Panc1 (cell line): ENCODE measurements at regions not wholly inside any gene's neighbourhood (a gene's known extent, or its start where the extent isn't known, plus 50 kb on each side); places are given as distances from the start of the nearest gene placed in this dataset.

Experiments
- ATAC-seq: fragments of 200-7000 bp; cut with Tn5 transposase; 2 replicates; pipeline ENCODE4 v1.9.1; 2020; ENCODE audit warnings: mild to moderate bottlenecking, moderate library complexity
- BruUV-seq: library from RNA; stranded (reverse); fragments of 400-500 nt; replicated peaks from 2 replicates; lab custom pipeline; 2021; lab: Mats Ljungman, UMichigan
- CTCF ChIA-PET: fragments of 300-600 bp; sonication (Branson Sonifier 250); formaldehyde crosslinking; loops from one replicate; lab custom pipeline; 2022; ENCODE audit warnings: antibody characterized with exemption; lab: Charles Lee
- POLR2A ChIA-PET: fragments of 300-600 bp; sonication (Branson Sonifier 250); formaldehyde crosslinking; loops from one replicate; lab custom pipeline; 2022; ENCODE audit warnings: antibody characterized with exemption; lab: Charles Lee
- DNase-seq: peaks from one replicate; pipeline ENCODE4 v3.0.0-alpha.2; 2010; ENCODE audit warnings: low read depth, low spot score
- H3K27ac ChIP-seq: 2 replicates; pipeline ENCODE4 v1.5.1; 2011; ENCODE audit warnings: mild to moderate bottlenecking, low read length, inconsistent platforms
- H3K27me3 ChIP-seq: fragments of 200-500 bp; sonication (Bioruptor generic); 2 replicates; pipeline ENCODE4 v1.6.0; 2014; ENCODE audit warnings: low read length, inconsistent platforms; ENCODE audit not compliant: control insufficient read depth, insufficient read depth
- H3K36me3 ChIP-seq: fragments of 200-500 bp; sonication (Bioruptor generic); 2 replicates; pipeline ENCODE4 v1.5.1; 2014; ENCODE audit warnings: inconsistent platforms, mild to moderate bottlenecking, low read length, moderate library complexity; ENCODE audit not compliant: control insufficient read depth, insufficient read depth
- H3K4me1 ChIP-seq: 2 replicates; pipeline ENCODE4 v1.5.1; 2011; ENCODE audit warnings: inconsistent platforms, mild to moderate bottlenecking, low read length, moderate library complexity; ENCODE audit not compliant: control insufficient read depth, insufficient read depth
- H3K4me3 ChIP-seq, 2 experiments: 2 replicates each; pipeline ENCODE4 v1.5.1; 2011 to 2012; ENCODE audit warnings: low read depth in 2 of 2, low read length in 2 of 2, mild to moderate bottlenecking in 2 of 2, inconsistent platforms in 1 of 2, moderate library complexity in 1 of 2
- H3K9me3 ChIP-seq: fragments of 200-500 bp; sonication (Bioruptor generic); 2 replicates; pipeline ENCODE4 v1.5.1; 2014; ENCODE audit warnings: low read depth, mild to moderate bottlenecking, inconsistent platforms, low read length, moderate library complexity; ENCODE audit not compliant: control insufficient read depth, insufficient read depth
- POLR2AphosphoS5 ChIP-seq: IDR thresholded peaks from 2 replicates; pipeline ENCODE4 v1.6.1; 2012; ENCODE audit warnings: mild to moderate bottlenecking, low read depth, low read length, moderate library complexity
- SIN3A ChIP-seq: IDR thresholded peaks from 2 replicates; pipeline ENCODE4 v1.6.1; 2012; ENCODE audit warnings: low read depth, mild to moderate bottlenecking, low read length, moderate library complexity, borderline replicate concordance; ENCODE audit not compliant: insufficient read depth
- TCF7L2 ChIP-seq: IDR thresholded peaks from 2 replicates; pipeline ENCODE4 v1.6.1; 2011; ENCODE audit warnings: mild to moderate bottlenecking, low read depth, low read length, inconsistent platforms
- in situ Hi-C: cut with HindIII; loops from 2 replicates; pipeline ENCODE4 v1.10.0; 2016; ENCODE audit warnings: low sequenced_read_pairs, low pct_unique_long_range_greater_than_20kb
- intact Hi-C: fragments of 100-400 bp; cut with micrococcal nuclease; formaldehyde crosslinking; loops from one replicate; pipeline ENCODE4 v1.10.0; 2022; ENCODE audit not compliant: unreplicated experiment
- TF ChIP-seq, protein P1 (sequence below), 2 experiments: IDR thresholded peaks; 2 replicates each; pipeline ENCODE4 v1.6.1; 2011 to 2012; ENCODE audit warnings: low read depth in 2 of 2, control low read depth in 1 of 2, low read length in 1 of 2, mild to moderate bottlenecking in 1 of 2, moderate library complexity in 1 of 2; ENCODE audit not compliant: insufficient read depth in 1 of 2
- TF ChIP-seq, protein P2 (sequence below): fragments of 450-650 bp; IDR thresholded peaks from 2 replicates; pipeline ENCODE4 v1.5.1; 2017; ENCODE audit warnings: mild to moderate bottlenecking

DNA sequence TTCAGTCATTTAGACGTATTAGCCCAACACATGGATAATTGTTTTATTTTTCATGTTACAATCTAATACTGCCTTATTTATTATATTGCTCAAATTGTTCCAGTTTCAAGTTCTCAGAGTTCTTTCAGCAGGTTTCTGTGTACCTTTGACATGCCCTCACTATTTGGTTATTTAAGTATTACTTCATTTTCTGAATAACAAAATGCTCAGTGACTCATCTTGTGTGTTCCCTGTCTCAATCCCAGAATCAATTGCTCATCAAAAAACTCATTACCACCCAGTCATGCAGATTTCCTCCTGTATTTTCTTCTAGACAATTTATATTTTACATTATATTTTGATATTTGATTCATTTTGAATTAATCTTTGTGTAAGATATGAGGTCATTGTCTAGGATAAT, 562.6 kb downstream of the ANXA1 start:
- in situ Hi-C loops = no loop called here
- H3K27ac ChIP-seq = no peak overlapping the region
- H3K36me3 ChIP-seq = no peaks in the 10 kb centered on the region
- no peak for DNase-seq
- no peak overlapping the region for H3K4me3 ChIP-seq
- H3K27me3 ChIP-seq = no peaks in the 10 kb centered on the region
- no peak for ATAC-seq
- ChIA-PET CTCF (no interaction called here), POLR2A (no interaction called here)
- intact Hi-C loops = no loop called here
- H3K9me3 ChIP-seq = no peaks in the 10 kb centered on the region
- H3K4me1 ChIP-seq = no peaks in the 10 kb centered on the region
- BruUV-seq = no TSS peak
- no peak for TF ChIP-seq POLR2AphosphoS5
- TF ChIP-seq SIN3A = no peak
- TF ChIP-seq, protein P1, sequence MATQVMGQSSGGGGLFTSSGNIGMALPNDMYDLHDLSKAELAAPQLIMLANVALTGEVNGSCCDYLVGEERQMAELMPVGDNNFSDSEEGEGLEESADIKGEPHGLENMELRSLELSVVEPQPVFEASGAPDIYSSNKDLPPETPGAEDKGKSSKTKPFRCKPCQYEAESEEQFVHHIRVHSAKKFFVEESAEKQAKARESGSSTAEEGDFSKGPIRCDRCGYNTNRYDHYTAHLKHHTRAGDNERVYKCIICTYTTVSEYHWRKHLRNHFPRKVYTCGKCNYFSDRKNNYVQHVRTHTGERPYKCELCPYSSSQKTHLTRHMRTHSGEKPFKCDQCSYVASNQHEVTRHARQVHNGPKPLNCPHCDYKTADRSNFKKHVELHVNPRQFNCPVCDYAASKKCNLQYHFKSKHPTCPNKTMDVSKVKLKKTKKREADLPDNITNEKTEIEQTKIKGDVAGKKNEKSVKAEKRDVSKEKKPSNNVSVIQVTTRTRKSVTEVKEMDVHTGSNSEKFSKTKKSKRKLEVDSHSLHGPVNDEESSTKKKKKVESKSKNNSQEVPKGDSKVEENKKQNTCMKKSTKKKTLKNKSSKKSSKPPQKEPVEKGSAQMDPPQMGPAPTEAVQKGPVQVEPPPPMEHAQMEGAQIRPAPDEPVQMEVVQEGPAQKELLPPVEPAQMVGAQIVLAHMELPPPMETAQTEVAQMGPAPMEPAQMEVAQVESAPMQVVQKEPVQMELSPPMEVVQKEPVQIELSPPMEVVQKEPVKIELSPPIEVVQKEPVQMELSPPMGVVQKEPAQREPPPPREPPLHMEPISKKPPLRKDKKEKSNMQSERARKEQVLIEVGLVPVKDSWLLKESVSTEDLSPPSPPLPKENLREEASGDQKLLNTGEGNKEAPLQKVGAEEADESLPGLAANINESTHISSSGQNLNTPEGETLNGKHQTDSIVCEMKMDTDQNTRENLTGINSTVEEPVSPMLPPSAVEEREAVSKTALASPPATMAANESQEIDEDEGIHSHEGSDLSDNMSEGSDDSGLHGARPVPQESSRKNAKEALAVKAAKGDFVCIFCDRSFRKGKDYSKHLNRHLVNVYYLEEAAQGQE (IDR thresholded peaks at IDR 0.05; ENCODE audit: insufficient read depth in 1 of 2, low read depth in 2 of 2, low read length in 1 of 2) = no peak
- TF ChIP-seq, protein P2, sequence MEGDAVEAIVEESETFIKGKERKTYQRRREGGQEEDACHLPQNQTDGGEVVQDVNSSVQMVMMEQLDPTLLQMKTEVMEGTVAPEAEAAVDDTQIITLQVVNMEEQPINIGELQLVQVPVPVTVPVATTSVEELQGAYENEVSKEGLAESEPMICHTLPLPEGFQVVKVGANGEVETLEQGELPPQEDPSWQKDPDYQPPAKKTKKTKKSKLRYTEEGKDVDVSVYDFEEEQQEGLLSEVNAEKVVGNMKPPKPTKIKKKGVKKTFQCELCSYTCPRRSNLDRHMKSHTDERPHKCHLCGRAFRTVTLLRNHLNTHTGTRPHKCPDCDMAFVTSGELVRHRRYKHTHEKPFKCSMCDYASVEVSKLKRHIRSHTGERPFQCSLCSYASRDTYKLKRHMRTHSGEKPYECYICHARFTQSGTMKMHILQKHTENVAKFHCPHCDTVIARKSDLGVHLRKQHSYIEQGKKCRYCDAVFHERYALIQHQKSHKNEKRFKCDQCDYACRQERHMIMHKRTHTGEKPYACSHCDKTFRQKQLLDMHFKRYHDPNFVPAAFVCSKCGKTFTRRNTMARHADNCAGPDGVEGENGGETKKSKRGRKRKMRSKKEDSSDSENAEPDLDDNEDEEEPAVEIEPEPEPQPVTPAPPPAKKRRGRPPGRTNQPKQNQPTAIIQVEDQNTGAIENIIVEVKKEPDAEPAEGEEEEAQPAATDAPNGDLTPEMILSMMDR = no peak
- no peak for TF ChIP-seq TCF7L2

DNA sequence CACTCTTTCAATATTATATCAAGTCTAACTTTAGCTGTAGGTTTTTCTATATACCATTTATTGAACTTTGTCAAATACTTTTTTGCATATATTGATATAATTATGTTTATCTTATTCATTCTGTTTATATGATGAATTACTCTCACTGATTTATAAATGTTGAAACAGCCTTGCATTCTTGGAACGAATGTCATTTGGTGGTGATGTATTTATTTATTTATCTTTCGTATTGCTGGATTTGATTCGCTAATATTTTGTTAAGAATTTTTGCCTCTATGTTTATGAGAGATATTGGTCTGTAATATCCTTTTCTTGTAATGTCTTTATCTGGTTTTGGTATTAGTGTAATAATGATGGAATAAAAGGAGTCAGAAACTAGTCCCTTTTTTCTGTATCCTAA, 563.9 kb downstream of the ANXA1 start:
- H3K27ac ChIP-seq = no peak overlapping the region
- CTCF ChIA-PET = no interaction called here
- H3K9me3 ChIP-seq = no peaks in the 10 kb centered on the region
- ATAC-seq = no peak
- no peaks in the 10 kb centered on the region for H3K27me3 ChIP-seq
- no TSS peak for BruUV-seq
- TF ChIP-seq POLR2AphosphoS5 = no peak
- TF ChIP-seq, protein P1 (IDR thresholded peaks at IDR 0.05; ENCODE audit: insufficient read depth in 1 of 2, low read depth in 2 of 2, low read length in 1 of 2) = no peak
- no peak for TF ChIP-seq SIN3A
- TF ChIP-seq, protein P2 = no peak
- no peak for TF ChIP-seq TCF7L2
- no peaks in the 10 kb centered on the region for H3K4me1 ChIP-seq
- intact Hi-C loops = no loop called here
- H3K36me3 ChIP-seq = no peaks in the 10 kb centered on the region
- no peak overlapping the region for H3K4me3 ChIP-seq
- no peak for DNase-seq
- in situ Hi-C loops = no loop called here
- POLR2A ChIA-PET = no interaction called here
